LoVo (cell line): ENCODE measurements at regions not wholly inside any gene's neighbourhood (a gene's known extent, or its start where the extent isn't known, plus 50 kb on each side); places are given as distances from the start of the nearest gene placed in this dataset.
A peak's percentile ranks its signal among the peaks of the same experiment; 100 is the strongest.

Experiments used
- DNase-seq: peaks from one replicate; pipeline ENCODE4 v3.0.0-alpha.2; 2016; ENCODE audit warnings: low spot score

- peak; percentile 2 for DNase-seq
Observed at GRCh38 chr13:55245005-55245644, 1895.6 kb upstream of the PRR20A start.

- DNase-seq, result no peak
Observed at GRCh38 chr13:55255236-55255635, 1885.5 kb upstream of the PRR20A start.

GRCh38 chr13:55263045-55263444, 1877.7 kb upstream of the PRR20A start:
- DNase-seq, result no peak

- DNase-seq, result no peak
Observed at GRCh38 chr13:55266644-55267043, 1874.1 kb upstream of the PRR20A start.

- DNase-seq, result no peak
Observed at GRCh38 chr13:55298201-55298600, 1842.5 kb upstream of the PRR20A start.

- DNase-seq, result peak; percentile 4
Observed at GRCh38 chr13:55302568-55302967, 1838.2 kb upstream of the PRR20A start.

GRCh38 chr13:55307909-55308308, 1832.8 kb upstream of the PRR20A start:
- DNase-seq, result no peak

- DNase-seq, result no peak
Observed at GRCh38 chr13:55341891-55342290, 1798.8 kb upstream of the PRR20A start.

- no peak for DNase-seq
Observed at GRCh38 chr13:55345224-55345623, 1795.5 kb upstream of the PRR20A start.

- DNase-seq, result no peak
Observed at GRCh38 chr13:55347528-55347927, 1793.2 kb upstream of the PRR20A start.

- no peak for DNase-seq
Observed at GRCh38 chr13:55359067-55359466, 1781.7 kb upstream of the PRR20A start.

GRCh38 chr13:55361141-55361540, 1779.6 kb upstream of the PRR20A start:
- DNase-seq, result no peak

GRCh38 chr13:55366676-55367075, 1774.0 kb upstream of the PRR20A start:
- no peak for DNase-seq

GRCh38 chr13:55394470-55394869, 1746.2 kb upstream of the PRR20A start:
- DNase-seq, result no peak

- DNase-seq, result no peak
Observed at GRCh38 chr13:55402870-55403269, 1737.8 kb upstream of the PRR20A start.

- no peak for DNase-seq
Observed at GRCh38 chr13:55403887-55404487, 1736.7 kb upstream of the PRR20A start.

- DNase-seq, result no peak
Observed at GRCh38 chr13:55410398-55411330, 1730.1 kb upstream of the PRR20A start.

- DNase-seq, result no peak
Observed at GRCh38 chr13:55418095-55418494, 1722.6 kb upstream of the PRR20A start.

- no peak for DNase-seq
Observed at GRCh38 chr13:55432814-55433213, 1707.9 kb upstream of the PRR20A start.

- no peak for DNase-seq
Observed at GRCh38 chr13:55437162-55437561, 1703.6 kb upstream of the PRR20A start.

GRCh38 chr13:55439450-55439849, 1701.3 kb upstream of the PRR20A start:
- DNase-seq, result no peak

GRCh38 chr13:55440465-55441085, 1700.1 kb upstream of the PRR20A start:
- no peak for DNase-seq

GRCh38 chr13:55464222-55464621, 1676.5 kb upstream of the PRR20A start:
- DNase-seq, result no peak
